HG03575 (cell line): ENCODE measurements at regions not wholly inside any gene's neighbourhood (a gene's known extent, or its start where the extent isn't known, plus 50 kb on each side); places are given as distances from the start of the nearest gene placed in this dataset.
"Not testable (repeated sequence)": the region's sequence is repeated elsewhere in the genome, so short reads cannot be mapped to it uniquely, and the experiment has no call there.

Source experiments
- ATAC-seq: cut with Tn5 transposase; IDR thresholded peaks from one replicate; pipeline ENCODE4 v1.9.1; 2021; ENCODE audit not compliant: unreplicated experiment, insufficient number of reproducible peaks, low FRiP score; ENCODE audit errors: extremely low read depth

DNA sequence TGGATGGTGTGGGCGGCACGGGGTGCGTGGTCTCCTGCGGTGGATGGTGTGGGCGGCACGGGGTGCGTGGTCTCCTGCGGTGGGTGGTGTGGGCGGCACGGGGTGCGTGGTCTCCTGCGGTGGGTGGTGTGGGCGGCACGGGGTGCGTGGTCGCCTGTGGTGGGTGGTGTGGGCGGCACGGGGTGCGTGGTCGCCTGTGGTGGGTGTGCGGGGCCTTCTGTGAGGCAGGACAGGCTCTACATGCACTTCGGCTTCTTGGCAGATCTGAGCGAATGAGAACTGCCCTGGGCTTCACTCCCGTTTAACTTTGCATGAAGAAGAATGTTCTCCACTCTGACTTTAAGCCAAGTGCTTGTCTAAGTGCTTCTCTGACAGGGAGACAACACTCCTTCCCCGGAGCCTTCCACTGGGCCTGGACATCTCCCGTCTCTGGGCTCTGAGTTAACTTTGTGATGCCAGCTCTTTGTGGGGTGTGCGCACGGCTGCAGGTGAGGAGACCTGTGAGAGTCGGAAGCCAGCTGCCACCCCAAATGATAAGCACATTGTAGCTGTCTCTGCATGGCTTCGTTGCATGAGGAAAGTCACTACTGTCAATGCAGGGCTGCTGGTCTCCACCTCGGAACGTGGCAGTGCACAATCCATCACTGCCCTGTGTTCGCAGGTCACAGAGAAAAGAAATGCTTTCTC is 244.8 kb downstream of the DLL1 start:
- no peak for ATAC-seq

GRCh38 chr6:170045563-170045960 is 245.3 kb downstream of the DLL1 start:
- no peak for ATAC-seq

GRCh38 chr6:170044836-170045562 is 245.9 kb downstream of the DLL1 start:
- no peak for ATAC-seq

- no peak for ATAC-seq
Observed at GRCh38 chr6:170043881-170044790, 246.7 kb downstream of the DLL1 start.

- no peak for ATAC-seq
Observed at GRCh38 chr6:170043150-170043819, 247.6 kb downstream of the DLL1 start.

DNA sequence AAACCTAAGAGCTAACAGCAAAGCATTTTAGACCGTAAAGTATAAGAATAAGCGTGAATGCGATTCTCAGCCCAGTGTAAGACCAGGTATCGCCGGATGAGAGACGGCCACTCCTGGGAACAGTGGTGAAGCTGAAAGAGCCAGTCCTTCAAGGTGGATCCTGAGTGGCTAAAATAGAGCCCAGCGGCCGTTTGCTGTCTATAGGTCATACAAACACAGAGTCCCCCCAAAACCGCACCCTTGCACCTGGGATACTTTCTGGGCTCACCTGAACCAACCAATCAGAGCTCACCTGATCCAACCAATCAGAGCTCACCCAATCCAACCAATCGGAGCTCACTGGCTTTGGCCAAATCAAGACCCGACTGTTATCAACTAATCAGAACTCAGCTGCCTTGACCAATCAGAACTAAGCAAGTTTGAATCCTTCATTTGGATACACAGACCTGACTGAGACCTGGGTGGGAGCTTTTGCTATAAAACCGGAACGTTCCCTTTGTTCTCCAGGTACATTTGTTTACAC is 248.2 kb downstream of the DLL1 start:
- ATAC-seq: no peak

- ATAC-seq: no peak
Observed at GRCh38 chr6:170042123-170042522, 248.8 kb downstream of the DLL1 start.

- no peak for ATAC-seq
Observed at GRCh38 chr6:170041526-170041925, 249.4 kb downstream of the DLL1 start.

DNA sequence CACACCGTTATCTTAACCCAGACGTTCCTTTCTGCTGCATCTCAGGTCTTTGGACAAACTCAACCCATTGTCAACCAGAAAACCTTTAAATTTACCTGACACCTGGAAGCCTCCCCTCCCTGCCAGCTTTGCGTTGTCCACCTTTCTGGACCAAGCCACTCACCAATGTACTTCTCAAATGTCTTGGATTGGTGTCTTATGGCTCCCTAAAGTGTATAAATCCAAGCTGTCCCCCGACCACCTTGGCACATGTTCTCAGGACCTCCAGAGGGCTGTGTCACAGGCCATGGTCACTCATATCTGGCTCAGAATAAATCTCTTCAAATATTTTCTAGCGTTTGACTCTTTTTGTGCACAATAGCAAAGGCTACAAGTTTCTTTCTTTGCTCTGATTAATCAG is 250.0 kb downstream of the DLL1 start:
- no peak for ATAC-seq

DNA sequence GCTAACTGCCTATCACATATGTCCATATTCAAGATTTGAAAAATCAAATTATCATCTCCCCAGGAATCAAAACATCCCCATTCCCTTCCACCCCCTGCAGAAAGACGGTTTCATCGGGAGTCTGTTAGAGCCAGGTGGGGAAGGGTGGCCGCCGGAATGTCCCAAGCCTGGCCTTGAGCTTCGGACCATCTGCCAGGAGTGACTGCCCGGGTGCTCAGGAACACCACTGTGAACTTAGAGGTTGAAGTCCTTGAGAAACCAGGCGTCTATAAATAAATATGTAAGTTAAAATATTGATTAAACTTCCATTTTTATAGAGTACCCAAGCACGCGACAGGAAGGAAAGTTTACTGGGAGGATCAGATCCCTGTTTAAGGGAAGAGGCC is 250.8 kb downstream of the DLL1 start:
- no peak for ATAC-seq

- no peak for ATAC-seq
Observed at GRCh38 chr6:170039156-170040114, 251.4 kb downstream of the DLL1 start.

DNA sequence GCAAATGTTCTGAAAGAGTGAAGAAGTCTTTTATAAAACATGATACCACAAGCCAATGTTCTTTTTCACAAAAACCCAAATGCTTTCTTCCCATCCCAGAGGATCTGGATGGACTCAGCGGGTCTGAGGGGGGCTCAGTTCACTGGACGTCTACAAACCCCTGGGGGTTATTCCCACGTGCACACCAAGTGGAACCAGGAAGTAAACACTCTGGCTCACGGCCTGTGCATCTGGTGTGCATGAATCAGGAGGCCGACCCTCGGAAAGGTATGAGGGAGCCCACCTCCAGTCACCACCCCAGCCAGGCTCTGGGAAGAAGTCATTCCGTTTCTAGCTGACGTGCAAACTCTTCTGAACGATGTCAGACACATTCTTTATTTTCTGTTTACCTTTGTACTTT is 252.2 kb downstream of the DLL1 start:
- no peak for ATAC-seq

DNA sequence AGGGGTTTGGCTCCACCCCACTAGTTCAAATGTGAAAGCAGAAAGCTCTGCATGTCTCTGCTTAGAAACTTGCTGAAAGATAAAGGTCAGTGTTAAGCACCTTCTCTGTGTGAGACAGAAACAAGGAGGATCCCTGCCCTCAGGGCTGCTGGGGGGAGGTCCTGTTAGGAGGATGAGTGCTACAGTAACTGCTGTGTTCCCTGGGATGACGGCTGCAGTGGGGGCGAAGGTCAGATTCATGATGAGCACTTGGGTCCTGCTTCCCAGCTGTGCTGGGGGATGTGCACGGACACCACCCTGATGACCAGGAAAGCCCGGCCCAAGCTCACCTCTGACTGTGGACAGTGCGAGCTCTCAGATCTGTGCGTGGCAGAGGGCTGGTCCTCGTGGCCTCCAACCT is 252.6 kb downstream of the DLL1 start:
- ATAC-seq: no peak

GRCh38 chr6:170037541-170038250 is 253.2 kb downstream of the DLL1 start:
- ATAC-seq: no peak

DNA sequence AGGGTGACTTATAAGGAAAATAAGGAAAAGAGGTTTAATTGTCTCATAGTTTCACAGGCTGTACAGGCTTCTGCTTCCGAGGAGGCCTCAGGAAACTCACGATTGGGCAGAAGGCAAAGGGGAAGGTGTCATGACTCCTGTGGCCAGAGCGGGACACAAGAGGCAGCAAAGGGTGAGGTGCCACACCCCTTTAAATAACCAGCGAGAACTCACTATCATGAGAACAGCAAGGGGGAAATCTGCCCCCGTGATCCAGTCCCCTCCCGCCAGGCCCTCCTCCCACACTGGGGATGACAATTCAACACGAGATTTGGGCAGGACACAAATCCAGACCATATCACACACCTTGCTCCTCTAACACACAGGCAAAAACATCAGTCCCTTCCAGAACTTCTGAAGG is 254.0 kb downstream of the DLL1 start:
- no peak for ATAC-seq

- not testable (repeated sequence) for ATAC-seq
Observed at GRCh38 chr6:170036367-170036766, 254.5 kb downstream of the DLL1 start.

- ATAC-seq: no peak
Observed at GRCh38 chr6:170035901-170036304, 255.0 kb downstream of the DLL1 start.
